ENCODE measurements at regions not wholly inside any gene's neighbourhood (a gene's known extent, or its start where the extent isn't known, plus 50 kb on each side); places are given as distances from the start of the nearest gene placed in this dataset.

DNA sequence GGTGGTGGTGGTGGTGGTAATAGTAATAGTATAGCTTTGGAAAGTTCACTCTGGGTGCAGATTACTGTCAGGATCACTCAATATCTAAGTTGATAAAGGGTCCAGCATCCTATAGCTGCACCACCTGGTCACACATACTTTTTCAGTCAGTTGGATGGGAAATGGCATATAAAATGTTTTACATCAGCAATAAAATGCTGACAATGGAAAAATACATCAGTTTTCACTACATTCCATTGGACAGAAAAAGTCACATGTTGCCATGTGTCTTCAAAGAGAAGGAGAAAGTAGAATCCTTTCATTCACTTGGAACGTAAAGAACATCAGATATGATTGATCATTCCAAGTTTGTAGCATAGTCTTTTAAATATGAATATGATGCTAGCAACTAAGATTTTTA lies 481.4 kb downstream of the SLITRK6 start:
- Histone ChIP-seq H3K4me1 (no peaks in the 10 kb centered on the region), H3K36me3 (no peaks in the 10 kb centered on the region), H3K27me3 (ENCODE audit: low read depth) (no peaks in the 10 kb centered on the region), H3K27ac (no peak overlapping the region), H3K9me3 (no peaks in the 10 kb centered on the region), H3K4me3 (no peak overlapping the region)
- intact Hi-C loops (cut with DNase I) = no loop called here
- ATAC-seq = no peak
- DNase-seq = no peak
- TF ChIP-seq, protein P1, sequence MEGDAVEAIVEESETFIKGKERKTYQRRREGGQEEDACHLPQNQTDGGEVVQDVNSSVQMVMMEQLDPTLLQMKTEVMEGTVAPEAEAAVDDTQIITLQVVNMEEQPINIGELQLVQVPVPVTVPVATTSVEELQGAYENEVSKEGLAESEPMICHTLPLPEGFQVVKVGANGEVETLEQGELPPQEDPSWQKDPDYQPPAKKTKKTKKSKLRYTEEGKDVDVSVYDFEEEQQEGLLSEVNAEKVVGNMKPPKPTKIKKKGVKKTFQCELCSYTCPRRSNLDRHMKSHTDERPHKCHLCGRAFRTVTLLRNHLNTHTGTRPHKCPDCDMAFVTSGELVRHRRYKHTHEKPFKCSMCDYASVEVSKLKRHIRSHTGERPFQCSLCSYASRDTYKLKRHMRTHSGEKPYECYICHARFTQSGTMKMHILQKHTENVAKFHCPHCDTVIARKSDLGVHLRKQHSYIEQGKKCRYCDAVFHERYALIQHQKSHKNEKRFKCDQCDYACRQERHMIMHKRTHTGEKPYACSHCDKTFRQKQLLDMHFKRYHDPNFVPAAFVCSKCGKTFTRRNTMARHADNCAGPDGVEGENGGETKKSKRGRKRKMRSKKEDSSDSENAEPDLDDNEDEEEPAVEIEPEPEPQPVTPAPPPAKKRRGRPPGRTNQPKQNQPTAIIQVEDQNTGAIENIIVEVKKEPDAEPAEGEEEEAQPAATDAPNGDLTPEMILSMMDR (IDR thresholded peaks at IDR 0.05) = no peak

GRCh38 chr13:85316506-85317025 lies 482.7 kb downstream of the SLITRK6 start:
- Histone ChIP-seq H3K27me3 (ENCODE audit: low read depth) (no peaks in the 10 kb centered on the region), H3K36me3 (no peaks in the 10 kb centered on the region), H3K4me3 (no peak overlapping the region), H3K9me3 (no peaks in the 10 kb centered on the region), H3K27ac (no peak overlapping the region), H3K4me1 (no peaks in the 10 kb centered on the region)
- intact Hi-C loops (cut with DNase I) = no loop called here
- TF ChIP-seq, protein P1 (IDR thresholded peaks at IDR 0.05) = no peak
- DNase-seq = no peak
- no peak for ATAC-seq

DNA sequence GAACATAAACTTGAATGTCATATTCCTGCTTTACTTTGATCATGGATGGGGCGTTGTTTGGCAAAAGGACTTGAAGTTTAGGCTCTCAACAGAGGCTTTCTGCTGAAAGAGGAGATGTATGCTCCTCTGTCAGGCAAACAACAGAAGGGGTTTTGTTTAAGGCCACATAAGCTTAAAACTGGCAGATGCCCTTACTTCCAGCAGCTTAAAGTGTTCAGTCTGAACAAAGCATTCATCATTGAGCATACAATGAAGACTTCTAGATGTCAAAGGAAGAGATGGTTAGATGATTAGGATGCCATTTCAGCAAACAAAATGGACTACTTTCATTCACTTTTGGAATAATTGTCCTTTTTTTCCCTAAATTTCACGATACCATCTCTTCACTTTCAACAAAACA lies 484.5 kb downstream of the SLITRK6 start:
- Histone ChIP-seq H3K27ac (no peak overlapping the region), H3K9me3 (no peaks in the 10 kb centered on the region), H3K4me3 (no peak overlapping the region), H3K27me3 (ENCODE audit: low read depth) (no peaks in the 10 kb centered on the region), H3K36me3 (no peaks in the 10 kb centered on the region), H3K4me1 (no peaks in the 10 kb centered on the region)
- intact Hi-C loops (cut with DNase I) = no loop called here
- no peak for ATAC-seq
- TF ChIP-seq, protein P1 (IDR thresholded peaks at IDR 0.05) = no peak
- DNase-seq = no peak

GRCh38 chr13:85313761-85314503 lies 485.3 kb downstream of the SLITRK6 start:
- H3K9me3 ChIP-seq = no peaks in the 10 kb centered on the region
- no peak for ATAC-seq

GRCh38 chr13:85312071-85312470 lies 487.1 kb downstream of the SLITRK6 start:
- H3K9me3 ChIP-seq = no peaks in the 10 kb centered on the region
- ATAC-seq (no peak), DNase-seq (no peak)
- intact Hi-C loops (cut with DNase I) = no loop called here
- no peaks in the 10 kb centered on the region for H3K36me3 ChIP-seq
- no peak overlapping the region for H3K4me3 ChIP-seq
- H3K27ac ChIP-seq = no peak overlapping the region
- TF ChIP-seq, protein P1 (IDR thresholded peaks at IDR 0.05) = no peak
- H3K4me1 ChIP-seq = no peaks in the 10 kb centered on the region
- no peaks in the 10 kb centered on the region for H3K27me3 ChIP-seq (ENCODE audit: low read depth)

More at GRCh38 chr13:85313761-85314503, 485.3 kb downstream of the SLITRK6 start:
- TF ChIP-seq, protein P1 (IDR thresholded peaks at IDR 0.05) = no peak
- Histone ChIP-seq H3K27ac (no peak overlapping the region), H3K36me3 (no peaks in the 10 kb centered on the region), H3K4me1 (no peaks in the 10 kb centered on the region), H3K4me3 (no peak overlapping the region), H3K27me3 (ENCODE audit: low read depth) (no peaks in the 10 kb centered on the region)
- DNase-seq = no peak
- intact Hi-C loops (cut with DNase I) = no loop called here
